Neuronal stem cell (in vitro differentiated cells): ENCODE measurements at regions not wholly inside any gene's neighbourhood (a gene's known extent, or its start where the extent isn't known, plus 50 kb on each side); places are given as distances from the start of the nearest gene placed in this dataset.

Source experiments
- DNase-seq: peaks from one replicate; pipeline ENCODE4 v3.0.0-alpha.2; 2013; ENCODE audit warnings: low spot score
- H2AFZ ChIP-seq: one replicate; pipeline ENCODE4 v1.6.1; 2013; ENCODE audit warnings: mild to moderate bottlenecking, low read length, inconsistent platforms
- H2AK5ac ChIP-seq: 2 replicates; pipeline ENCODE4 v1.6.1; 2013; ENCODE audit warnings: low read depth, mild to moderate bottlenecking, inconsistent platforms, low read length, moderate library complexity, mixed read lengths
- H2BK120ac ChIP-seq: 2 replicates; pipeline ENCODE4 v1.6.1; 2013; ENCODE audit warnings: low read depth, mild to moderate bottlenecking, inconsistent platforms, low read length, moderate library complexity, mixed read lengths
- H2BK12ac ChIP-seq: one replicate; pipeline ENCODE4 v1.6.1; 2013; ENCODE audit warnings: low read length, inconsistent platforms
- H2BK15ac ChIP-seq: 2 replicates; pipeline ENCODE4 v1.6.1; 2013; ENCODE audit warnings: mild to moderate bottlenecking, low read length, inconsistent platforms, mixed read lengths
- H2BK5ac ChIP-seq: one replicate; pipeline ENCODE4 v1.6.1; 2013; ENCODE audit warnings: inconsistent platforms, mild to moderate bottlenecking, low read length, moderate library complexity
- H3K14ac ChIP-seq: one replicate; pipeline ENCODE4 v1.6.1; 2013; ENCODE audit warnings: low read length, inconsistent platforms
- H3K18ac ChIP-seq: 2 replicates; pipeline ENCODE4 v1.6.1; 2013; ENCODE audit warnings: low read length, inconsistent platforms
- H3K23ac ChIP-seq: 2 replicates; pipeline ENCODE4 v1.6.1; 2013; ENCODE audit warnings: low read depth, mild to moderate bottlenecking, mixed read lengths, low read length, inconsistent platforms; ENCODE audit not compliant: poor library complexity
- H3K27ac ChIP-seq: replicated peaks from 3 replicates; pipeline ENCODE4 v1.5.1; 2013; ENCODE audit warnings: low read length, inconsistent platforms
- H3K27me3 ChIP-seq, 3 experiments: 2 replicates each; pipeline ENCODE4 v1.6.1; 2013; ENCODE audit warnings: low read length in 3 of 3, mild to moderate bottlenecking in 2 of 3, inconsistent platforms in 1 of 3, low read depth in 1 of 3, mixed read lengths in 1 of 3, moderate library complexity in 1 of 3; ENCODE audit not compliant: control insufficient read depth in 3 of 3, insufficient read depth in 3 of 3
- H3K36me3 ChIP-seq, 2 donors: replicated peaks in 1 of 2; 2 replicates each; pipeline ENCODE4 v1.6.1; 2013; ENCODE audit warnings: low read length in 2 of 2; ENCODE audit not compliant: control insufficient read depth in 2 of 2, insufficient read depth in 2 of 2
- H3K4ac ChIP-seq: 2 replicates; pipeline ENCODE4 v1.6.1; 2013; ENCODE audit warnings: inconsistent platforms, mild to moderate bottlenecking, low read length, moderate library complexity
- H3K4me1 ChIP-seq, 2 donors: 1 replicate in 1 of 2; 2 replicates in 1 of 2; pipeline ENCODE4 v1.6.1; 2013; ENCODE audit warnings: low read length in 2 of 2, low read depth in 1 of 2; ENCODE audit not compliant: control insufficient read depth in 2 of 2, insufficient read depth in 1 of 2
- H3K4me2 ChIP-seq: one replicate; pipeline ENCODE4 v1.6.1; 2013; ENCODE audit warnings: mild to moderate bottlenecking, low read length, inconsistent platforms; ENCODE audit not compliant: insufficient read depth, poor library complexity, severe bottlenecking
- H3K4me3 ChIP-seq, 2 donors: 2 replicates each; pipeline ENCODE4 v1.5.1; 2013; ENCODE audit warnings: low read length in 2 of 2, mild to moderate bottlenecking in 2 of 2, inconsistent platforms in 1 of 2, moderate library complexity in 1 of 2
- H3K79me1 ChIP-seq: one replicate; pipeline ENCODE4 v1.6.1; 2013; ENCODE audit warnings: low read depth, mild to moderate bottlenecking, inconsistent platforms, low read length, moderate library complexity
- H3K9ac ChIP-seq: one replicate; pipeline ENCODE4 v1.6.1; 2013; ENCODE audit warnings: mild to moderate bottlenecking, low read depth, low read length, inconsistent platforms; ENCODE audit not compliant: poor library complexity
- H3K9me3 ChIP-seq, 2 donors: replicated peaks in 1 of 2; 2 replicates each; pipeline versions ENCODE3 to v1.6.1; 2013; ENCODE audit warnings: low read length in 2 of 2, mild to moderate bottlenecking in 2 of 2, inconsistent platforms in 1 of 2, low read depth in 1 of 2, mixed read lengths in 1 of 2, moderate library complexity in 1 of 2; ENCODE audit not compliant: control insufficient read depth in 2 of 2, insufficient read depth in 1 of 2
- H4K8ac ChIP-seq: one replicate; pipeline ENCODE4 v1.6.1; 2013; ENCODE audit warnings: low read depth, mild to moderate bottlenecking, inconsistent platforms, low read length, moderate library complexity
- H4K91ac ChIP-seq: one replicate; pipeline ENCODE4 v1.6.1; 2013; ENCODE audit warnings: low read length, low read depth, mild to moderate bottlenecking, inconsistent platforms; ENCODE audit not compliant: poor library complexity
- WGBS, 2 donors: extraction: QIAGEN DNeasy Blood & Tissue Kit; methylation state at CpG; one replicate each; pipeline ENCODE4 v1.1.7; 2013; ENCODE audit warnings: missing lambda C conversion rate in 2 of 2, mixed read lengths in 1 of 2; ENCODE audit not compliant: insufficient read length in 2 of 2, insufficient replicate concordance in 1 of 2; ENCODE audit errors: extremely low coverage in 2 of 2; 5-methylcytosine and 5-hydroxymethylcytosine counted together

GRCh38 chr13:50451609-50452008, 391.9 kb downstream of the DLEU7 start:
- H2BK15ac ChIP-seq: no peak overlapping the region
- H2BK5ac ChIP-seq: no peak overlapping the region
- no peak for DNase-seq
- H3K79me1 ChIP-seq: peaks cover 2% of the 10 kb centered on the region
- no peaks in the 10 kb centered on the region for H3K36me3 ChIP-seq
- H3K9ac ChIP-seq: no peak overlapping the region
- no peaks in the 10 kb centered on the region for H3K27me3 ChIP-seq
- no peak overlapping the region for H2AFZ ChIP-seq
- WGBS, 2 donors: no CpG with 5 or more reads among the region's 3 CpGs
- no peak overlapping the region for H3K4ac ChIP-seq
- H2AK5ac ChIP-seq: no peak overlapping the region
- no peak overlapping the region for H2BK12ac ChIP-seq
- no peak overlapping the region for H4K91ac ChIP-seq
- H3K27ac ChIP-seq: no peak overlapping the region
- no peak overlapping the region for H4K8ac ChIP-seq
- H3K23ac ChIP-seq: no peak overlapping the region
- peaks cover 0 to 2% of the 10 kb centered on the region in 2 donors for H3K4me1 ChIP-seq
- H3K4me2 ChIP-seq: no peak overlapping the region
- peaks cover 0 to 3% of the 10 kb centered on the region in 2 donors for H3K9me3 ChIP-seq
- no peak overlapping the region for H2BK120ac ChIP-seq
- peak overlapping the region; percentile 30 for H3K18ac ChIP-seq
- H3K14ac ChIP-seq: no peak overlapping the region
- H3K4me3 ChIP-seq: no peak overlapping the region

DNA sequence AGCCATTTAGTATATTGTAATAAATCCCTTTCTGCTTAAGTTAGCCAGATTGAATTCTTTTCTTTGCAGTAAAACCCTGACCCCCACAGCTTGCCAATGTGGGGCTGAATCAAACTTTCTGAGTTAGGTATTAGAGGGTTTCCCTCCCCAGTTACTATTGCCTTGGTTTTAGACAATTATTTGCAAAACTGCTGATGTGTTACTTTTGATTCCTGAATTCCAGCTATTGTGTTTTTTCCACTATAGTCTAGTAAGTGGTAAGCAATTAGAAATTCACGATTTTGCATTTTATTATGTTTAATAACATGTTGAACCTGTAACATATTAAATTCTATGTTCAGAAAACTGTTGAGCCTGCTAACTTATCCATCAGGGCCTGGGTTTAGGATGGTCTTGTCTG, 391.5 kb downstream of the DLEU7 start:
- H2BK120ac ChIP-seq: no peak overlapping the region
- no peak overlapping the region for H2BK15ac ChIP-seq
- no peak overlapping the region for H2AK5ac ChIP-seq
- no peak overlapping the region for H3K23ac ChIP-seq
- H3K9me3 ChIP-seq: peaks cover 0 to 3% of the 10 kb centered on the region in 2 donors
- H3K36me3 ChIP-seq: no peaks in the 10 kb centered on the region
- H3K18ac ChIP-seq: no peak overlapping the region
- H3K4me3 ChIP-seq: no peak overlapping the region
- H3K9ac ChIP-seq: no peak overlapping the region
- H2BK5ac ChIP-seq: no peak overlapping the region
- H2BK12ac ChIP-seq: no peak overlapping the region
- H4K91ac ChIP-seq: no peak overlapping the region
- H3K4me2 ChIP-seq: no peak overlapping the region
- no CpG with 5 or more reads among the region's 1 CpG for WGBS, 2 donors
- H3K4me1 ChIP-seq: peaks cover 0 to 2% of the 10 kb centered on the region in 2 donors
- no peak overlapping the region for H3K4ac ChIP-seq
- no peak for DNase-seq
- H3K14ac ChIP-seq: no peak overlapping the region
- H3K27ac ChIP-seq: no peak overlapping the region
- peaks cover 2% of the 10 kb centered on the region for H3K79me1 ChIP-seq
- H4K8ac ChIP-seq: no peak overlapping the region
- no peaks in the 10 kb centered on the region for H3K27me3 ChIP-seq
- no peak overlapping the region for H2AFZ ChIP-seq

DNA sequence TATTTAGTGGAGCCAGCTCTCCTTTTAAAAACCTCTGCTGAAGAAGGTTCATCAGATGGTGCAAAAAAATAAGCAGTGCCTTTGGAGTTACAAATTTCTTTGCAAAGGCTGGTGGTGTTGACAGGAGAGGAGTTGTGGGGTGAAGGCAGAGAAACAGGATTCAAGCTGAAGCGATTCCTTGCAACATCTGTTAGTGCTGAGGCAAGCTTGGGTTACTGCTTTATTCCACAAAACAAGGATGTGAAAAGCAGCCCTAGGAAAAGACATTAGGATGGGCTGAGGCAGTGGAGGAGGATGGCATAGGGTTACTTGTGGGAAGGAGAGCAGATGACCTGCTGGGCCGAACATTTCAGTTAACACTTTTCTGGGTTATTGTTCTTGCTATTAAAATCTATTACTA, 390.7 kb downstream of the DLEU7 start:
- Histone ChIP-seq H3K27ac (no peak overlapping the region), H4K8ac (no peak overlapping the region), H2BK5ac (no peak overlapping the region), H3K4me3 (no peak overlapping the region), H2AK5ac (no peak overlapping the region), H3K4ac (no peak overlapping the region), H2BK12ac (no peak overlapping the region), H3K4me1 (peaks cover 0 to 2% of the 10 kb centered on the region in 2 donors), H3K18ac (no peak overlapping the region), H3K27me3 (no peaks in the 10 kb centered on the region), H3K9me3 (peaks cover 0 to 3% of the 10 kb centered on the region in 2 donors), H4K91ac (no peak overlapping the region), H2BK15ac (no peak overlapping the region), H3K14ac (no peak overlapping the region), H2BK120ac (no peak overlapping the region), H3K36me3 (no peaks in the 10 kb centered on the region), H3K79me1 (peaks cover 2% of the 10 kb centered on the region), H2AFZ (no peak overlapping the region), H3K23ac (no peak overlapping the region), H3K9ac (no peak overlapping the region), H3K4me2 (no peak overlapping the region)
- WGBS, 2 donors: no CpG with 5 or more reads among the region's 2 CpGs
- no peak for DNase-seq

DNA sequence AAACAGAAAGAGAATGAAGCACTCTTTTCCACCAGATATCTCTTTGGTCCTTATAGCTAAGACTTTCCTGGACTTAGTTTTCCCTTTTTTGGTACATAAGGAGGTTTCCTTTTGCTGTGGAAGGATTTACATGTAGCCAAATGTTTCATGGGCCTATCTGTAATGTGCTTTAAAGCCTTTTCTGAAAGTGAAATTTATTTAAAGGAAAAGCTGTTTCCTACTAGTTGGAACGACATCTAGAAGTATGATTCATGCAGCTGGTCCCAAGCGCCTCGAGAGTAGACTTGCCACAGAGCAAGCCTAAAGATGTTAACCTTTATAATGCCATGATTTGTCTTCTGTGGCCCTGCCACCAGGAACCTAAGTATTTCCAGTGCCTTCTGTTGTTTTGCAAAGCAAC, 390.3 kb downstream of the DLEU7 start:
- Histone ChIP-seq H3K4ac (no peak overlapping the region), H3K9ac (no peak overlapping the region), H2BK120ac (no peak overlapping the region), H2AK5ac (no peak overlapping the region), H3K4me3 (no peak overlapping the region), H4K8ac (no peak overlapping the region), H3K9me3 (peaks cover 0 to 3% of the 10 kb centered on the region in 2 donors), H3K27me3 (no peaks in the 10 kb centered on the region), H3K4me1 (peaks cover 0 to 2% of the 10 kb centered on the region in 2 donors), H3K23ac (no peak overlapping the region), H2AFZ (no peak overlapping the region), H3K79me1 (peaks cover 2% of the 10 kb centered on the region), H3K36me3 (no peaks in the 10 kb centered on the region), H3K4me2 (no peak overlapping the region), H2BK15ac (no peak overlapping the region), H3K27ac (no peak overlapping the region), H2BK12ac (no peak overlapping the region), H3K18ac (no peak overlapping the region), H4K91ac (no peak overlapping the region), H3K14ac (no peak overlapping the region), H2BK5ac (no peak overlapping the region)
- whole genome bisulfite sequencing, 2 donors: no CpG with 5 or more reads among the region's 3 CpGs
- no peak for DNase-seq
